RWPE2 (cell line): ENCODE measurements at regions not wholly inside any gene's neighbourhood (a gene's known extent, or its start where the extent isn't known, plus 50 kb on each side); places are given as distances from the start of the nearest gene placed in this dataset.

Experiments used
- ATAC-seq: fragments of 200-7000 bp; cut with Tn5 transposase; 3 replicates; pipeline ENCODE4 v1.9.1; 2021; ENCODE audit warnings: low read depth
- DNase-seq: peaks from one replicate; pipeline ENCODE4 v3.0.0-alpha.2; 2020; ENCODE audit warnings: low spot score
- H3K27ac ChIP-seq: fragments of 450-650 bp; 2 replicates; pipeline ENCODE4 v1.5.1; 2017; ENCODE audit warnings: mild to moderate bottlenecking; ENCODE audit not compliant: poor library complexity, severe bottlenecking
- H3K27me3 ChIP-seq: fragments of 250-450 bp; sonication (Bioruptor Pico); 2 replicates; pipeline ENCODE4 v1.5.1; 2021; ENCODE audit warnings: mild to moderate bottlenecking, moderate library complexity; ENCODE audit not compliant: insufficient read depth, poor library complexity, severe bottlenecking
- H3K36me3 ChIP-seq: fragments of 250-450 bp; sonication (Bioruptor Pico); 2 replicates; pipeline ENCODE4 v1.5.1; 2020; ENCODE audit warnings: low read depth, mild to moderate bottlenecking, moderate library complexity
- H3K4me1 ChIP-seq: fragments of 250-450 bp; sonication (Bioruptor Pico); 2 replicates; pipeline ENCODE4 v1.5.1; 2021; ENCODE audit warnings: mild to moderate bottlenecking, moderate library complexity; ENCODE audit not compliant: insufficient read depth, poor library complexity, severe bottlenecking
- H3K4me3 ChIP-seq: fragments of 250-450 bp; sonication (Bioruptor Pico); 2 replicates; pipeline ENCODE4 v1.5.1; 2021; ENCODE audit warnings: mild to moderate bottlenecking, moderate library complexity; ENCODE audit not compliant: severe bottlenecking
- H3K9me3 ChIP-seq: fragments of 250-450 bp; sonication (Bioruptor Pico); 2 replicates; pipeline ENCODE4 v1.5.1; 2021; ENCODE audit warnings: mild to moderate bottlenecking, moderate library complexity; ENCODE audit not compliant: severe bottlenecking
- TF ChIP-seq, protein P1 (sequence below): fragments of 450-650 bp; IDR thresholded peaks from one replicate; pipeline ENCODE4 v1.5.1; 2017; ENCODE audit warnings: mild to moderate bottlenecking, moderate library complexity; ENCODE audit not compliant: poor library complexity, severe bottlenecking

GRCh38 chr9:29322240-29322639, 1749.0 kb upstream of the C9orf72 start:
- no peak for ATAC-seq
- Histone ChIP-seq H3K4me1 (no peaks in the 10 kb centered on the region), H3K27me3 (no peaks in the 10 kb centered on the region), H3K36me3 (no peaks in the 10 kb centered on the region), H3K9me3 (no peaks in the 10 kb centered on the region), H3K4me3 (no peak overlapping the region), H3K27ac (no peak overlapping the region)
- TF ChIP-seq, protein P1, sequence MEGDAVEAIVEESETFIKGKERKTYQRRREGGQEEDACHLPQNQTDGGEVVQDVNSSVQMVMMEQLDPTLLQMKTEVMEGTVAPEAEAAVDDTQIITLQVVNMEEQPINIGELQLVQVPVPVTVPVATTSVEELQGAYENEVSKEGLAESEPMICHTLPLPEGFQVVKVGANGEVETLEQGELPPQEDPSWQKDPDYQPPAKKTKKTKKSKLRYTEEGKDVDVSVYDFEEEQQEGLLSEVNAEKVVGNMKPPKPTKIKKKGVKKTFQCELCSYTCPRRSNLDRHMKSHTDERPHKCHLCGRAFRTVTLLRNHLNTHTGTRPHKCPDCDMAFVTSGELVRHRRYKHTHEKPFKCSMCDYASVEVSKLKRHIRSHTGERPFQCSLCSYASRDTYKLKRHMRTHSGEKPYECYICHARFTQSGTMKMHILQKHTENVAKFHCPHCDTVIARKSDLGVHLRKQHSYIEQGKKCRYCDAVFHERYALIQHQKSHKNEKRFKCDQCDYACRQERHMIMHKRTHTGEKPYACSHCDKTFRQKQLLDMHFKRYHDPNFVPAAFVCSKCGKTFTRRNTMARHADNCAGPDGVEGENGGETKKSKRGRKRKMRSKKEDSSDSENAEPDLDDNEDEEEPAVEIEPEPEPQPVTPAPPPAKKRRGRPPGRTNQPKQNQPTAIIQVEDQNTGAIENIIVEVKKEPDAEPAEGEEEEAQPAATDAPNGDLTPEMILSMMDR, result no peak
- DNase-seq, result no peak

- Histone ChIP-seq H3K27me3 (no peaks in the 10 kb centered on the region), H3K9me3 (no peaks in the 10 kb centered on the region), H3K4me3 (no peak overlapping the region), H3K4me1 (no peaks in the 10 kb centered on the region), H3K27ac (no peak overlapping the region), H3K36me3 (no peaks in the 10 kb centered on the region)
- no peak for DNase-seq
- no peak for ATAC-seq
- TF ChIP-seq, protein P1, result no peak
Observed at GRCh38 chr9:29325894-29326293, 1752.6 kb upstream of the C9orf72 start.

GRCh38 chr9:29332789-29333188, 1759.5 kb upstream of the C9orf72 start:
- TF ChIP-seq, protein P1, result no peak
- no peak for DNase-seq

GRCh38 chr9:29336281-29336680, 1763.0 kb upstream of the C9orf72 start:
- Histone ChIP-seq H3K27ac (no peak overlapping the region), H3K36me3 (0 out of 2 replicates have a peak, but pooled peaks cover 3% of the 10 kb centered on the region), H3K4me1 (peaks cover 21% of the 10 kb centered on the region), H3K9me3 (no peaks in the 10 kb centered on the region), H3K27me3 (no peaks in the 10 kb centered on the region), H3K4me3 (no peak overlapping the region)
- no peak for DNase-seq
- TF ChIP-seq, protein P1, result no peak
- no peak for ATAC-seq

More at GRCh38 chr9:29332789-29333188, 1759.5 kb upstream of the C9orf72 start:
- Histone ChIP-seq H3K27me3 (no peaks in the 10 kb centered on the region), H3K27ac (peak overlapping the region; percentile 79), H3K4me3 (no peak overlapping the region), H3K4me1 (peaks cover 21% of the 10 kb centered on the region), H3K36me3 (0 out of 2 replicates have a peak, but pooled peaks cover 3% of the 10 kb centered on the region), H3K9me3 (no peaks in the 10 kb centered on the region)
- peak; percentile 97 for ATAC-seq

- H3K9me3 ChIP-seq, result no peaks in the 10 kb centered on the region
- ATAC-seq (no peak), DNase-seq (no peak)
- no peaks in the 10 kb centered on the region for H3K4me1 ChIP-seq
- no peaks in the 10 kb centered on the region for H3K27me3 ChIP-seq
- TF ChIP-seq, protein P1, result no peak
- no peak overlapping the region for H3K27ac ChIP-seq
- H3K4me3 ChIP-seq, result no peak overlapping the region
- no peaks in the 10 kb centered on the region for H3K36me3 ChIP-seq
Observed at GRCh38 chr9:29339387-29339786, 1766.1 kb upstream of the C9orf72 start.
